IMR-90 (cell line): ENCODE measurements at regions not wholly inside any gene's neighbourhood (a gene's known extent, or its start where the extent isn't known, plus 50 kb on each side); places are given as distances from the start of the nearest gene placed in this dataset.

Source experiments
- ATAC-seq: fragments of 200-7000 bp; cut with Tn5 transposase; 2 replicates; pipeline ENCODE4 v1.9.1; 2020; ENCODE audit warnings: low read depth, mild to moderate bottlenecking, moderate library complexity
- BruUV-seq: library from RNA; stranded (reverse); fragments of 400-500 nt; replicated peaks from 2 replicates; lab custom pipeline; 2021; lab: Mats Ljungman, UMichigan
- CTCF ChIA-PET: fragments of 300-600 bp; formaldehyde crosslinking; extraction: SDS; loops from one replicate; lab custom pipeline; 2021; ENCODE audit warnings: antibody characterized with exemption; lab: Yijun Ruan, JAX
- POLR2A ChIA-PET: fragments of 300-600 bp; sonication (Branson Sonifier 250); formaldehyde crosslinking; loops from one replicate; lab custom pipeline; 2022; ENCODE audit warnings: antibody characterized with exemption; ENCODE audit not compliant: unreplicated experiment; lab: Charles Lee
- DNase-seq: peaks from one replicate; pipeline ENCODE4 v3.0.0; 2013
- H2AFZ ChIP-seq: replicated peaks from 2 replicates; pipeline ENCODE3; 2013; ENCODE audit warnings: low read length, mild to moderate bottlenecking; ENCODE audit not compliant: poor library complexity
- H2AK5ac ChIP-seq: 2 replicates; pipeline ENCODE4 v1.6.1; 2013; ENCODE audit warnings: low read depth, low read length, inconsistent platforms
- H2AK9ac ChIP-seq: replicated peaks from 2 replicates; pipeline ENCODE3; 2013; ENCODE audit warnings: mild to moderate bottlenecking, low read depth, low read length, moderate library complexity; ENCODE audit not compliant: poor library complexity
- H2BK120ac ChIP-seq: 2 replicates; pipeline ENCODE4 v1.6.1; 2013; ENCODE audit warnings: low read depth, low read length, inconsistent platforms
- H2BK15ac ChIP-seq: 3 replicates; pipeline ENCODE4 v1.6.1; 2013; ENCODE audit warnings: low read depth, low read length, inconsistent platforms
- H2BK20ac ChIP-seq: 2 replicates; pipeline ENCODE4 v1.6.1; 2013; ENCODE audit warnings: low read depth, mild to moderate bottlenecking, inconsistent platforms, low read length, moderate library complexity
- H2BK5ac ChIP-seq: 2 replicates; pipeline ENCODE4 v1.6.1; 2013; ENCODE audit warnings: mild to moderate bottlenecking, low read depth, low read length, inconsistent platforms; ENCODE audit not compliant: poor library complexity, severe bottlenecking
- H3K14ac ChIP-seq: replicated peaks from 2 replicates; pipeline ENCODE4 v1.6.1; 2013; ENCODE audit warnings: low read depth, low read length, inconsistent platforms
- H3K18ac ChIP-seq: 2 replicates; pipeline ENCODE4 v1.6.1; 2013; ENCODE audit warnings: low read depth, low read length, control low read depth
- H3K23ac ChIP-seq: 2 replicates; pipeline ENCODE4 v1.6.1; 2013; ENCODE audit warnings: low read depth, low read length, inconsistent platforms
- H3K27ac ChIP-seq: 2 replicates; pipeline ENCODE4 v1.5.1; 2013; ENCODE audit warnings: mild to moderate bottlenecking, control low read depth, low read length; ENCODE audit not compliant: insufficient read depth
- H3K27me3 ChIP-seq: 2 replicates; pipeline ENCODE4 v1.6.1; 2013; ENCODE audit warnings: low read length; ENCODE audit not compliant: control insufficient read depth, insufficient read depth
- H3K36me3 ChIP-seq: 2 replicates; pipeline ENCODE4 v1.6.1; 2013; ENCODE audit warnings: low read length, mixed read lengths; ENCODE audit not compliant: control insufficient read depth, insufficient read depth
- H3K4ac ChIP-seq: 2 replicates; pipeline ENCODE4 v1.6.1; 2013; ENCODE audit warnings: low read depth, low read length, inconsistent platforms
- H3K4me1 ChIP-seq: 2 replicates; pipeline ENCODE4 v1.6.1; 2013; ENCODE audit warnings: low read length, mixed read lengths; ENCODE audit not compliant: control insufficient read depth, insufficient read depth
- H3K4me2 ChIP-seq: 2 replicates; pipeline ENCODE4 v1.6.1; 2013; ENCODE audit warnings: low read depth, mild to moderate bottlenecking, control low read depth, low read length, moderate library complexity
- H3K4me3 ChIP-seq: 2 replicates; pipeline ENCODE4 v1.5.1; 2013; ENCODE audit warnings: low read depth, mild to moderate bottlenecking, control low read depth, low read length, moderate library complexity; ENCODE audit not compliant: insufficient read depth
- H3K56ac ChIP-seq: 2 replicates; pipeline ENCODE4 v1.6.1; 2013; ENCODE audit warnings: low read length, inconsistent platforms; ENCODE audit not compliant: insufficient read depth; ENCODE audit errors: extremely low read depth
- H3K79me1 ChIP-seq, 2 experiments: 2 replicates each; pipeline ENCODE4 v1.6.1; 2013; ENCODE audit warnings: low read length in 2 of 2, inconsistent platforms in 1 of 2, low read depth in 1 of 2
- H3K9ac ChIP-seq: 2 replicates; pipeline ENCODE4 v1.6.1; 2013; ENCODE audit warnings: low read depth, low read length, control low read depth
- H3K9me1 ChIP-seq: 2 replicates; pipeline ENCODE4 v1.6.1; 2013; ENCODE audit warnings: low read length, inconsistent platforms; ENCODE audit not compliant: insufficient read depth
- H3K9me3 ChIP-seq: 2 replicates; pipeline ENCODE4 v1.6.1; 2013; ENCODE audit warnings: low read length; ENCODE audit not compliant: control insufficient read depth, insufficient read depth
- H4K20me1 ChIP-seq: 2 replicates; pipeline ENCODE4 v1.6.1; 2013; ENCODE audit warnings: low read length, inconsistent platforms; ENCODE audit not compliant: insufficient read depth
- H4K5ac ChIP-seq: 2 replicates; pipeline ENCODE4 v1.6.1; 2013; ENCODE audit warnings: mild to moderate bottlenecking, low read depth, low read length, control low read depth
- H4K8ac ChIP-seq, 2 experiments: 2 replicates each; pipeline ENCODE4 v1.6.1; 2013; ENCODE audit warnings: low read depth in 2 of 2, low read length in 2 of 2, control low read depth in 1 of 2, inconsistent platforms in 1 of 2
- H4K91ac ChIP-seq: 2 replicates; pipeline ENCODE4 v1.6.1; 2013; ENCODE audit warnings: low read depth, low read length, inconsistent platforms; ENCODE audit not compliant: insufficient read depth
- CEBPB ChIP-seq: IDR thresholded peaks from 2 replicates; pipeline ENCODE4 v1.6.1; 2012; ENCODE audit warnings: low read depth, low read length, improper control_type of control experiment
- CHD1 ChIP-seq: IDR thresholded peaks from 2 replicates; pipeline ENCODE4 v1.6.1; 2012; ENCODE audit warnings: low read depth, low read length, improper control_type of control experiment
- FOS ChIP-seq: fragments of 150-350 bp; IDR thresholded peaks from 2 replicates; pipeline ENCODE4 v1.6.1; 2016; ENCODE audit warnings: low read depth, low read length
- MAFK ChIP-seq: IDR thresholded peaks from 2 replicates; pipeline ENCODE4 v1.6.1; 2012; ENCODE audit warnings: low read depth, low read length, improper control_type of control experiment
- RAD21 ChIP-seq: IDR thresholded peaks from 2 replicates; pipeline ENCODE4 v1.6.1; 2012; ENCODE audit warnings: low read length, improper control_type of control experiment
- WGBS, 2 experiments: methylation state at CpG; one replicate each; pipeline versions ENCODE4 v1.1.5 to v1.1.7; 2013; ENCODE audit warnings: missing lambda C conversion rate in 2 of 2; ENCODE audit not compliant: insufficient read length in 1 of 2; ENCODE audit errors: extremely low coverage in 2 of 2; 5-methylcytosine and 5-hydroxymethylcytosine counted together
- dilution Hi-C: fragments of 300-500 bp; cut with HindIII; formaldehyde crosslinking; loops from one replicate; pipeline ENCODE4 v1.14.3; 2018; ENCODE audit warnings: low sequenced_read_pairs; ENCODE audit not compliant: unreplicated experiment
- in situ Hi-C: fragments of 300-500 bp; cut with MboI; formaldehyde crosslinking; loops from 3 replicates; pipeline ENCODE4 v1.14.3; 2019; ENCODE audit warnings: low sequenced_read_pairs, inconsistent platforms, mixed read lengths
- intact Hi-C: fragments of 100-400 bp; cut with micrococcal nuclease; formaldehyde crosslinking; loops from 2 replicates; pipeline ENCODE4 v1.10.0; 2022

GRCh38 chr9:80547613-80548012 is 975.8 kb downstream of the TLE4 start:
- no peak overlapping the region for H2BK20ac ChIP-seq
- intact Hi-C loops: no loop called here
- no peaks in the 10 kb centered on the region for H3K9me1 ChIP-seq
- no peak overlapping the region for H3K23ac ChIP-seq
- TF ChIP-seq CEBPB (no peak), CHD1 (no peak), MAFK (no peak), FOS (no peak), RAD21 (no peak)
- no peak overlapping the region for H2BK15ac ChIP-seq
- H3K9ac ChIP-seq: no peak overlapping the region
- H3K56ac ChIP-seq: no peak overlapping the region
- no peak overlapping the region for H3K4me2 ChIP-seq
- no peak overlapping the region for H3K14ac ChIP-seq
- no peaks in the 10 kb centered on the region for H3K27me3 ChIP-seq
- no peak overlapping the region for H2AK5ac ChIP-seq
- POLR2A ChIA-PET: interaction anchor here (0.6 kb wide), 1 partner anchor 134 kb away, joined by 5 read pairs; no protein-coding TSS in a partner anchor
- DNase-seq (no peak), ATAC-seq (no peak)
- dilution Hi-C loops: no loop called here
- no peaks in the 10 kb centered on the region for H4K20me1 ChIP-seq
- no CpG with 5 or more reads among the region's 4 CpGs for WGBS, 2 experiments
- no peak overlapping the region for H2BK5ac ChIP-seq
- no peaks in the 10 kb centered on the region for H3K4me1 ChIP-seq
- no peak overlapping the region for H3K18ac ChIP-seq
- no peak overlapping the region for H2BK120ac ChIP-seq
- no peak overlapping the region for H3K4me3 ChIP-seq
- H4K5ac ChIP-seq: no peak overlapping the region
- no peaks in the 10 kb centered on the region for H3K36me3 ChIP-seq
- in situ Hi-C loops: no loop called here
- no TSS peak for BruUV-seq
- no peak overlapping the region for H2AFZ ChIP-seq
- CTCF ChIA-PET: interaction anchor here (0.5 kb wide), 1 partner anchor 32 kb away, joined by 3 read pairs; no protein-coding TSS in a partner anchor
- no peak overlapping the region for H4K8ac ChIP-seq
- H2AK9ac ChIP-seq: no peak overlapping the region
- H3K9me3 ChIP-seq: no peaks in the 10 kb centered on the region
- H3K4ac ChIP-seq: no peak overlapping the region
- H4K91ac ChIP-seq: no peak overlapping the region
- H3K27ac ChIP-seq: no peak overlapping the region
- H3K79me1 ChIP-seq: no peaks in the 10 kb centered on the region
